ENCODE measurements at regions not wholly inside any gene's neighbourhood (a gene's known extent, or its start where the extent isn't known, plus 50 kb on each side); places are given as distances from the start of the nearest gene placed in this dataset.
"Not testable (repeated sequence)": the region's sequence is repeated elsewhere in the genome, so short reads cannot be mapped to it uniquely, and the experiment has no call there.

GRCh38 chr12:25866586-25867378 is 91.7 kb upstream of the RASSF8 start:
- DNase-seq (ENCODE audit: low read depth, low spot score) = no peak

GRCh38 chr12:25868193-25868592 is 90.3 kb upstream of the RASSF8 start:
- no peak for DNase-seq (ENCODE audit: low read depth, low spot score)

- DNase-seq (ENCODE audit: low read depth, low spot score) = no peak
Measured at GRCh38 chr12:25872137-25872536, 86.3 kb upstream of the RASSF8 start.

GRCh38 chr12:25875661-25876060 is 82.8 kb upstream of the RASSF8 start:
- DNase-seq (ENCODE audit: low read depth, low spot score) = no peak

- no peak for DNase-seq (ENCODE audit: low read depth, low spot score)
Measured at GRCh38 chr12:25876383-25877045, 82.0 kb upstream of the RASSF8 start.

GRCh38 chr12:25877446-25877845 is 81.0 kb upstream of the RASSF8 start:
- no peak for DNase-seq (ENCODE audit: low read depth, low spot score)

GRCh38 chr12:25882266-25882665 is 76.2 kb upstream of the RASSF8 start:
- no peak for DNase-seq (ENCODE audit: low read depth, low spot score)

GRCh38 chr12:25883026-25883916 is 75.2 kb upstream of the RASSF8 start:
- no peak for DNase-seq (ENCODE audit: low read depth, low spot score)

- DNase-seq (ENCODE audit: low read depth, low spot score) = no peak
Measured at GRCh38 chr12:25884024-25884919, 74.2 kb upstream of the RASSF8 start.

GRCh38 chr12:25884920-25885234 is 73.6 kb upstream of the RASSF8 start:
- no peak for DNase-seq (ENCODE audit: low read depth, low spot score)

- no peak for DNase-seq (ENCODE audit: low read depth, low spot score)
Measured at GRCh38 chr12:25886396-25886795, 72.1 kb upstream of the RASSF8 start.

GRCh38 chr12:25887367-25887766 is 71.1 kb upstream of the RASSF8 start:
- DNase-seq (ENCODE audit: low read depth, low spot score) = no peak

GRCh38 chr12:25889185-25889584 is 69.3 kb upstream of the RASSF8 start:
- no peak for DNase-seq (ENCODE audit: low read depth, low spot score)

- DNase-seq (ENCODE audit: low read depth, low spot score) = not testable (repeated sequence)
Measured at GRCh38 chr12:25891095-25891494, 67.4 kb upstream of the RASSF8 start.

GRCh38 chr12:25894759-25895158 is 63.7 kb upstream of the RASSF8 start:
- no peak for DNase-seq (ENCODE audit: low read depth, low spot score)

- DNase-seq (ENCODE audit: low read depth, low spot score) = no peak
Measured at GRCh38 chr12:25896981-25897380, 61.5 kb upstream of the RASSF8 start.

- DNase-seq (ENCODE audit: low read depth, low spot score) = no peak
Measured at GRCh38 chr12:25903603-25904245, 54.8 kb upstream of the RASSF8 start.

GRCh38 chr12:25904442-25904841 is 54.0 kb upstream of the RASSF8 start:
- DNase-seq (ENCODE audit: low read depth, low spot score) = no peak

GRCh38 chr12:25906651-25907340 is 51.7 kb upstream of the RASSF8 start:
- DNase-seq (ENCODE audit: low read depth, low spot score) = no peak
